Left hindlimb (tissue), 1 donor: ENCODE measurements at regions not wholly inside any gene's neighbourhood (a gene's known extent, or its start where the extent isn't known, plus 50 kb on each side); places are given as distances from the start of the nearest gene placed in this dataset.

Source experiments
- DNase-seq: peaks from one replicate; pipeline ENCODE4 v3.0.0-alpha.2; 2018

DNA sequence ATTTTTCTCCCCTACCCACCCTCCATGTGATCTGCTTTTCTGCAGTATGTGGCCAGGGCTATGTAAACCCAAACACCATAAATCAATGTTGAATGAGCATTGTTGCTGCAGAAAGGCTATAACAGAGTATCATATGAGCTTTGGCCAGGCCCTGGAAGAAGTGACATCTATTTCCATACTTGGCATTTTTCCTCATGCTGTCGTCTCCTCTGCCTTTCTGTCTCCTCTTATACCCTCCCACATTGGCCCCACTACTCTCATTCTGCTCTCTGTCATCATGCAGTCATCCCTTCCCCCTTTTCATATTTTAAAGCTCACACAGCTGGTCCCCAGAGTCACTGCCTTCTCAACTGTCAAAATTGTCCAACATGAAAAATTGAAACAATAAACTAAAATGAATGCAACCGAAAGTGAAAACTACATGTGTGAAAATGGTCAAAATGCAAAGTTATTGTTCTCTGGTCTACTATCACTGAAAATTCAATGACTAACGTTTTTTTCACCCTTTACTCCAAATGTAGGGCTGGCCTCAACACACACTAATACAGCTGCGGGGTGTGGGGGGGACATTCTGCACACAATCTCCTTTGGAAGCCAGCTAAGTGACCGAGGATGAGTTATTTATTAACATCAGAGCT is 290.7 kb upstream of the TMPO start:
- DNase-seq: no peak

DNA sequence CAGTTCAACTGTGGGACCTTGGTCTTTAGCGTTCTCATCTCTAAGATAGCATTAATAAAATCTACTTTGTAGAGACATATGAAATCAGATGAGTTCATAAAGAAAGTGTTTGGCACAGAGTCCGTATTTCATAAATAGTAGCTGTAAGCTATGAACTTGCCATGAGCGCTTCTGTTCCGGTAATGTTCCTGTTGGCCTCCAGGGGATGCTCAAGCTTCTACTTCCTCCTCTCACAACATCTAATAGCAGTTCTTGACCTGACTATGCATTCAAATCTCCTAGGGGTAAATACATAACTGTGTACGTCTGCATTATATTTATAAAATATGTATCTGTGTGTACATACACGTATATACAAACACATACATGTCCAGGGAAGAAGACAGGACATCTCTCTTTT is 288.2 kb upstream of the TMPO start:
- no peak for DNase-seq

DNA sequence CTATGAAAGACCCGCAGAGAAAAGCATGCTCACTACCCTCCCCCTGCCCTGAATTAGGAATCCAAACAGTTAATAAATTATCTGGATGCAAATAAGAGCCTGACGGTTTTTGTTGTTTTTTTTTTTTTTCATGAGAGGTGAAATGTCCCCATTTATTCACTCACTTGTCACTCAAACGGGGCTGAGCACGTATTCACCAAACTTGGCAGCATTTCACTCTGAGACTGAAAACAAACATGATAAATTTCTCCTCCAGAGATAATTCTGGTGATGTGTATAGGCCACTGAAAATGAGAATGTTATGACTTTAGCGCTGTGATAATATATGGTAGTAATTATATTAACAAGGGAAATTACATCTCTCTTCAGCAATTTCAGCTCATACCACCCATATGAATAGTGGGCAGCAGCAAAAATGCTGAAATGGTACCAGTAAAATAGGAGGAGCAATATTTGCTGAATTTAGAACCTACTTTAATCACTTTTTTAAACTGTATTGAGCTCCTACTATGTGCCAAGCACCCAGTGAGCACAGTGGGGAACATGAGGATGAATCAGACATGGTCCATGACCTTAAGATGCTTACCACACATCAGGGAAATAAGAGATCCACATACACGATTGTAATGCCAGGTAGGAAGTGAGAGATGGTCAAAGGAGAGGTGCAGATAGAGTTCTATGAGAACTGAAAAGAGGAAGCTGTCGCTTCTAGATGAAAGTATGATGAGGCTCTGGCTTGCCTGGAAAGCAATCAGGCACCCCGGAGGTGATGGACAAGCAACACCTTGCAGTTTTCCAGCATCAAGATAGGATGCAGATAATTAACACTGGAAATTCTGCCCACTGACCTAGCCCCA is 286.5 kb upstream of the TMPO start:
- DNase-seq: no peak

DNA sequence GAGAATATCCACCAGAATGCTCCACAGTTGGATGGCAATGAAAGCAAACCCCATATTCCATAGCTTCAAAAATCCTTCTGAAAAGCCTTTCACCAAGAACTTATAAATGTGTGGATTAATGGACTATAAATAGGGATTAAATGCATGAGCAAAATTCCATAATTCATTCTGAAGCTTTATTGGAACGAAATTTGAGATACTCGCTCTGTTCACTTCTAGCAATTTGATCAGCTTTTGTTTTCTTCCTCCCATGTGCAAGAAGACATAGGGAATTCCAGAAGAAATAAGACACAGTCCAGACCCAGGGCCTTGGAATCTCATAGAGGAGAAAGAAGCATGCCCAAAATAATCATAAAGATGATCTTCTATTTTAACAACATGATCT is 285.9 kb upstream of the TMPO start:
- no peak for DNase-seq

DNA sequence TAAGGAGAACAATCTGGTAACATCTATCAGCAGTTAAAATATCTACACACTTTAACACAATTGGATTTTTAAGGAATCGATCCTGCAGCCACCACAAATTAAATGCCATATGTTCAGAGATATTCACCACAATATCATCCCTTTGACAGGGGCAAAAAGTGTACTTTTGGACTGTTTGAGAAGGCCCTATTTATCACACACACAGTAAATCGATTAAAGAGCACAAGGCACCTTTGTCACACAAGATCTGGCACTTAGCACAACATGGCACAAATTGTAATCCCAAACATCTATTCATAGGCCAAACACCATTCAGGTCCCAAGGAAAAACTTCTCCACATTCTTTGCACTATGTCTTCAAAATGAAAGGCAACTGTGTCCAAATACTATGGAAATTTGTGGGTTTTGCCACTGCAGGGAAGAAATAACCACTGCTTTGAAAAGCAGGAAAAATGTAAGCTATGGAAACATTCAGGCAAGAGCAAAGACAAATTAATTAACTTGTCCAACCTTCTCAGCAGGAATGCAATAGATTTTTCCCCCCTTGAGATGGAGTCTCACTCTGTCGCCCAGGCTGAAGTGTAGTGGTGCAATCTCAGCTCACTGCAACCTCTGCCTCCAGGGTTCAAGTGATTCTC is 282.5 kb upstream of the TMPO start:
- DNase-seq: no peak

DNA sequence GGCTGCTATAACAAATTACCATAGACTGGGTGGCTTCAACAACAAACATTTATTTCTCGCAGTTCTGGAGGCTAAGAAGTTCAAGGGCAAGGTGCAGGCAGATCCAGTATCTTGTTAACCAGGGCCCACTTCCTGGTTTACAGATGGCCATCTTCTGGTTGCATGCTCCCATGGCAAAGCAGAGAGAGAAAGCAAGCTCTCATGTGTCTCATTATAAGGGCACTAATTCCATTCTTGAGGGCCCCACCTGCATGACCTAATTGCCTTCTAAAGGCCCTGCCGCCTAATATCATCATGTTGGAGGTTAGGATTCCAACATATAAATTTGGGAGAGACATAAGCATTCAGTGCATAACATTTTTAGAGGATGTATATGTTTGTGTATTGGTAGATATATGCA is 280.1 kb upstream of the TMPO start:
- no peak for DNase-seq

DNA sequence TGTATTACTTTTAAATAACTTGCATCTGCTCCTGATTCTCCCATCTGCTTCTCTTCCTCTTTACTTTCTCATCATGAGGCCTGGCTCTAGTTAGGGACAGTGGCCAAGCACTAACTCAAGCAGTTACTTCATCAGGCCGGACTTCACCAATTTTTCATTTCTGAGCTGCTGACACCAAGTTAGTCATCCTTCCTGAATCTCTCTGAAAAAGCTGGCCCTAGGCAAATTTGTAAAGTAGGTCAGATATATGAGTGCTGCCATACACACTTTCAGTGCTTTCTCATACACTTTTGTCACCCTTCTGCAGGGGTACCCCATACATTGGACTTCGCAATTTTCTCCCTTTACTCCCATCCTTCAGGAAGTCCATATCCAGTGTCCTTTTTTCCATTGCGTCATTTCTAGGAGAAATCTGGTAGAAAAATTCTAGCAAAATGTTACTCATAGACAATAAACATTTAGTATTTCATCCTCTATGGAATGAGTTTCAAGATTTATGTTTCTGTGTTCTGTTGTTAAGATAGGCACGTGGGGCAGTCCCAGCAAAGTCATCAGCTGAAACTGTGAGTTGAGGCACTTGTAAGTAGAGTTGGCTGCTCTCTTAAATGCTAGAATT is 276.8 kb upstream of the TMPO start:
- DNase-seq: no peak

DNA sequence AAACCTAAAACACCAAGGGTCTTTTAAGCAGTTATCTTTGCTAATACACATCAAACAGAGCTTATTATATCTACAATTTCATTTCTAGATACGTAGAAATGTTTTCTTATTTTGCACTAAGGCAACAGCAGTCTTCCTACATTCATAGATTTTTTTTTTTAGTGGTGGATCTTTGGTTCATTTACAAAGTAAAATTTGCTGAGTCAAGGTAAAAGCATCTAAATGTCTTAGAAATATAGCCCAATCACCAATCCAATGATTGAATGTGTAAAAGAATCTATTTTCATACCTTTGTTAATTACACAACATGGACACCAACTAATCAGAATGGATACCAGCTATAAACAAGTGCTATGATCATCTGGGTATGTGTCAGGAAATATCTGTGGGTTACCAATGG is 272.2 kb upstream of the TMPO start:
- DNase-seq: no peak

DNA sequence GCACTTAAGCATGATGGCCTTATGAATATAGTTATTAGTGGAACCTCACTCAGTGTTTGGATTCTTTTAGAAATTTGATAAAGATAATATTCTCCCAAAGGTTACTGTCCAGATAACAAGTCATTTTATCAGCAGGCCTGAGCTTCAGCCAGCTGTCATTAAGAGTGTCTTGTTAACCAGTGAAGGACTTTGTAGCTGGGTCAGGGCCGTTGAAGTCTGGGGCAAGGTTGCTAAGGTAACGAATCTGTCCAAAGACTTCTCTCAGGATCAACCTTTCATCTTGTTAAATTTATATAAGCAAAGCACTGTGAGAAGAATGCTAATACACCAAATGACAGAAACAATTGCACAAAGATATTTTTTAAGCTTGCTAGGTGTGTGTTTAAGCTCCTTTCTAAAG is 271.3 kb upstream of the TMPO start:
- DNase-seq: no peak

DNA sequence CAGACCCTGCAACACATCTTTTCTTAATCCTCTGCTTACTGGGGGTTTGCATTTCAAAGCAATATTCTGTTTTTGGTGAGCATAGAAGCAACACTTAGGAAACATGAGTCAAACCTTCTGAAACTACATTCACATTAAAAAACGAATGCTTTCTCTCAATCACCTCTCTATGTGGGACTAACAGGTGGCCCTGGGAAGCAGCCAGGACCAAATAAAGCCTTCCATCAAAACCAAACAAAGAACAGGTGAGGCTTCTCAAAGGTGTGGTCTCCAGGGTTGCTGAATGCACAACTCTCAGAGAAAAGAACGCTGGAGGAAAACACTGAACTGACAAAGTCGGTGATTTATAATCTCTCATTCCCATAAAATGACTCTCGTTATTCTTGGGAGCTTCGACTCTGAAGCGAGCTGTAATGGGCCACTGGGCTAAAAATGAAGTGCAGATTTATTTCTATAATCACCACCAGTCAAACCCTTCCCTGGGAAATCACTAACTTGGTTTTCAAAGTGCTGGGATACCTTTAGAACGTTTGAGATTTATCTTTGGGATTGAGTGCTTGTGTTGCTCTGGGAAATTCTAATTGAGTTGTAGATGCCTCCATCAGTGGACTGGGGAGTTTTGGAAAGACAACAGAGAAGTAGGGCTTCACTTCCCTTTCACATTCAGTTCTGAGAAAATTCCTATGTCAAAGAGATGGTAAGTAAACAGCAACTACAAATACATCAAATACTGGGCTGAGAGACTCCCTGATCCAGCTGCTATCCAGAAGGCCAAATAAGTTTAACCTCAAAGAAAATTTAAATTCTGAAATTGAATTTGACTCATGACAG is 262.0 kb upstream of the TMPO start:
- DNase-seq: no peak

DNA sequence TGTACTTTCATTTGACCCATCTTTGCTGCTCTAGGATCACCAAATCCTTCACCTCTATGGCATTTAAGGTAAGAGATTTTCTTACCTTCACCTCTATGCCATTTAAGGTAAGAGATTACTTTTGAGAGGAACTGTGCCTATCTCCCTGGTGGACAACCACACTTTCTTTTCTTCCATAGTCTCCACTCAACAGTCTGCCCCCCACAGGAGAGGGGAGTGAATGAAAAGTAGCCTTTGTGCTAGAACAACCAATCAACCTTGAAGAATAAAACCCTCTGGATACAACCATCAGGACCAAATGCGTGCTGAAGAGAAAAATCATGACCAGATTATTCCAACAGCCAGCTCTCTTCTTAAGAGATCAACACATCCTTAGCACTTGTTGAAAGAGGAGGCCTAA is 258.6 kb upstream of the TMPO start:
- no peak for DNase-seq

DNA sequence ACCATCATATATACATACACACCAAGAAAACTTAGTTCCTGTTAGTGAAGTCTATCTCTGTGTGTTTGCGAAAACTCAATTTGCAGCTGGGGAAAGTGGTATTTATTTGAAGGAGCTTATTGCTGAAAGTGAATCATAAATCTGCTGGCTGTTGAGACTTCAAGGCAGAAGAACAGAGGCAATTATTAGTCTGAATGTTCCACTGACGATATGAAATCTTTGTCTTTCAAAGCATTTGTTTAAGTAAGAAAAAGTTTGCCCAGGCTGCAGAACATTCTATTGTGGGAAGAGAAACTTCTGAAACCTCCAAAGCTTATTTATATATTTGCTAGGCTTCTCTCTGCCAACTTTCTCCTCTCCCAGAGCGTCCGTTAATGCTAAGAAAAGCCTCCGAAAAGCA is 255.7 kb upstream of the TMPO start:
- no peak for DNase-seq

DNA sequence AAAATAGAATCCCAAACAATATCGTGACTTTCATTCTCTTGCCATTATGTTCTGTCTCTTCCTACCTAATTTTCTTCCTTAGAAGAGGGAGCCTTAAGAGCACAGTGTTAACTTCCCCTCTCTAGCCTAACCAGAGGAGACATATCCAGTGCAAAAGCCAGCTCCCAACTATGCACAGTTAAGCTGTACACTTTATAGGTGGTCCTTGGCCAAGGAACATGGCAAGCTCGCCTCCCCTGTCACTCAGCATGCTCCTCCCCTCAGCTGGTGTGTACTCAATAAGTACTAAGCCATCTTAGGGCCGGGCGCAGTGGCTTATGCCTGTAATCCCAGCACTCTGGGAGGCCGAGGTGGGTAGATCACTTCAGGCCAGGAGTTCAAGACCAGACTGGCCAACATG is 255.1 kb upstream of the TMPO start:
- no peak for DNase-seq

DNA sequence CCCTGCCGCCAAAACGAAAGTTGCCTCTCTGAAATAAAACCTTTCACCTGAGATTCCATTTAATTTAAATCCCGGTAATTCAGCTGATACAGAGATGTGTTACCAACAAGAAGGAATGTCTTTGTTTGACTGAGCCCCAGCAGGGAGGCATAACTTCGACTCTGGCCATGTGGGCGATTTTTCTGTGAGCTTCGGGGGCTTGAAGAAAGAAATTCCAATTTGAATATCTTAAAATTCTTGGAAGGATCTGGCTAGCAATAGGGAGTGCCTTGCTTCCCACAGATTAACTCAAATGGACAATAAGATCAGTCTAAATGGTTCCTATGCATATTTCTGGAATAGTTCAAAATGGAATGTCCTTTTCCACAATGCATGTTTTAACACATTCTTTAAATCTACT is 252.5 kb upstream of the TMPO start:
- no peak for DNase-seq

DNA sequence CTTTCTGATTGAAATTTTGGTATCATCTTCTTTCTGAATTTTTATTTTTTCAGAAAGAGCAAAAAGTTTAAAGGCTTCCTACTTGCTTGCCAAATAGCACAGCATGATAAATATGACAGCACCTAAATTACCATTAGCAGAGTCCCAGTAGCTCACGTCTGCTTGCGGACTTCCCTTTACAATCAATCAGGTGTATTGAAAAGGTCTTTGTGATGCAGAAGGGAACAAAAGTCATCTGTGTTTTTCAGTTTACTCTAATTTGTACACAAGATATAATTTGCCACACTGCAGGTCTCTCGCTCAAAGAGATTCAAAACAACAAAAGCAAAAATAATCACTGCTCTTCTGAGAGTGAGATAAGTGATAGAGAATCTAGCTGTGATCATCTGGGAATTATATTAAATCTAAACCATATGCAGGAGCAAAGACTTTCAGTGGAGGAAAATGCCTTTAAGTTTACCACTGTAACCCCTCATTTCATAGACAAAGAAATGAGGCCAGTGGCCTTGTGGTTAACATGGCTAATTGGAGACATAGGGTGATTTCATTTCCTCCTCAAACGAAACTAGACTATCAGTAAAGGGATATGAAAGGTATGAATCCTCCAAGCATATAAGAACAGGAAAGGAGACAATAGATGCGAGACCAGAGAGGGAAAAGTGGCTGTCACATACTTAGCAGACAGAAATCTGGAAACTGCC is 240.8 kb upstream of the TMPO start:
- no peak for DNase-seq

DNA sequence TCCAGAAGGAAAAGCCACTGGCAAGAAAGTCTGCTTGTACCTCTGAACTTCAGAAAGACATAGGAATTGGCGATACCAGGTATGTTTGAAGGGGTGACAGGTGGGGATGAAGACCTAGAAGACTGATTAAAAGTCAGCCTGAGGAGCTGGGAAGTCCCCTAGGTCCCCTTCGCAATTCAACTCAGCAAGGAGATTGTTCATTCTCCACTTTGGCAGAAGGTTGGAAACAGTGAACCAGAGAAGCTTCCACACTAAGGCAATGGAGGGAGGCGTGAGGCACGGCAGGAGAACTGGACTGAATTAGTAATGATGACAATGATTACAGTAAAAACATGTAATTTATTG is 240.3 kb upstream of the TMPO start:
- no peak for DNase-seq

DNA sequence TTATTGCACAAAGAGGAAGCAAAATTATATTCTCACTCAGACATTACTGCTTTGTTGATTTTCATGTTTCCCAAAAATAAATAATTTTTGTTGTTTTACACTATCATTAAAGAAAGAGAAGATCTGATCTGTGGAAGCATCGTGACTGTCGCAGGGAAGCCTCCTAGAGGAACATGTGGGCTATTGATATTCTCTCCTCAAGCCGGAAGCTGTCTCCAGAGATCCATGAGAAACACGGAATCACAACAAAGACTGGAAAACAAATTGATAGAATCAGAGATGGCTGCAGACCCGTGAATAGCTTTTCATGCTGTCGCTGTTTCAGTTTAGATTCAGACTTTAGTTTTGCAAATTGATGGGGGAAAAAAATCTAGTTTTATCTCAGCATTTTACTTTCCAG is 235.2 kb upstream of the TMPO start:
- no peak for DNase-seq

DNA sequence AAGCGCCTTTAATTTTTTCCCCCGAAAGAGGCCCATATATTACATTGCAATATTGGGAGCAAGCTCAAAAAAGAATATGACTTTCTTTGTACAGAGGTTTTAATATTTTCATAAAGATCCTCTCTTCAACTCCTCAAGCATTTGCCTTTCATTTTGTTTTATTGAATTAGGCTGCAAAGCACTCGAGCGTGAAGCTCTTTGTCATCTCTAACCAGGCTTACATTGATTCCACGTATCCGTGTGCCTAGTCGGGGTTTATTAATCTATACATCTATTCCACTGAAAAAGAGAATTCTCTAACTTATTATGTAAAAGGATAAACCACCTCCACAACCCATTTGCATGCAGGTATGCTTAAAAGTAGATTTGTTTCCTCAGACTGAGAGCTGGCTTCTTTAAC is 234.8 kb upstream of the TMPO start:
- no peak for DNase-seq

DNA sequence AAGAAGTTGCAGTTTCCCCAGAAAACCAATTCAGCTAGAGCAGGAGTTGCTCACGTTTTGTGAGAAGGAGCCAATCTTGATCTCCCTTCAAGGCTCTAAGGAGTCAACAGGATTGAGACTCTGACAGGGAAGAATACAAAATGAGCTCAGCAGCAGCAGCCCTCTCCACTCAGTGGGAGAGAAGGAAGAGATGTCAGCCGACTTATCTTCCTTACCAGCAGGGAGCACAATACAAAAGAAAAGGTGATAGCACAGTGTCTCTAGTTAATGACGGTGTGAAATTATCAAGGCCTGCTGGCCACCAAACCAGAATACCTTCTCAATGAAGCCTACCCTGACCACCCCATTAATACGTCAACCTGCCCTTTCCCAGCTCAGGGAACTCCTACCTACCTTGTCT is 223.6 kb upstream of the TMPO start:
- DNase-seq: no peak

DNA sequence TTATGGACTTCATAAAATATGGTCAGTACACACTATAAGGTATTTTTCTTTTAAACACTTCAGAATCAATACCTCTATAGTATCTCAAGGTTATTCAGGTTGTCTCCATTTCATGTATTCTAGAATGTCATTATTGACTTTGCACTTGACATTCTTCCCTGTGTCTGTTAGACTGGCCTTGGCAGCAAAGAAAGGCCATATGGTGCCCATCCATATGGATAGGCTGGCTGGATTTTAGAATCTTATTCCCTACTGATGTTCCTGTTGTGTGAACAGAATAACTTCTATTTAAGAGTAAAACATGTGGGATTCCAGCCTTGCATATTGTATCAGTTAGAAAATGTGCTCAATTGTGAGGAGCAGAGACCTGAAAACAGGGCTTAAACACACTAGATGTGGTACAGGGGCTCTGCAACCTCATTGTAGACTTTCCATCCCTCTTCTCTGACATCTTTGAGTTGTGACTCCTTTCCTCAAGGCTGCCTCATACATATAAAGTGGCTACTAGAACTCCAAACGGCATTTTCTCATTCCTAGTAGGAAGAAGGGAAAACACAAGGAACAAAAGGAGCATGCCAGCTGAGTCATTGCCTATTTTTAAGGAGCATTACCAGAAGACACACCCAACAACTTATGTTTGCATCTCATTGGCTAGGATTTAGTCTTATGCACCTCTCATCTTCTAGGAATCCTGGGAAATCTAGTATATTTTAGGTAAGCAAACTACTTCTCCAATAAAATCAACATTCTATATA is 221.2 kb upstream of the TMPO start:
- DNase-seq: no peak

DNA sequence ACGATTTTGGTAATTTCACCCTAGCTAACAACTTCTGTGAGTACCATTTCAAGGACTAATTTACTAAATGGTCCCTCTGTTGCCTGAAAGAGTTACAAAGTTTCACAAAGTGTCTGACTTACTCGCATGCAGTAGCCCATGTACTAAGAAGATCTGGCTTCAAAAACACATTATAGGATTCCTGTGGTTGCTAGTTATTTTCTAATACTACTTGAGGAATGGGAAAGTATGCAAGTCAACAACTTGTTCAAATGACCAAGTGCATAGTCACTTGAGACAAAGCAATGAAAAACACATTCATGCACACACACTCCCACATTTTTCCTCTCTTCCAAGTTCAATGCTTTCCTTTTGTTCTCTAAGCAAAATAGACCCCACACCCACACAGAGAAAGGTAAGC is 219.7 kb upstream of the TMPO start:
- no peak for DNase-seq
